Psoas muscle (tissue), 7 donors: ENCODE measurements at regions not wholly inside any gene's neighbourhood (a gene's known extent, or its start where the extent isn't known, plus 50 kb on each side); places are given as distances from the start of the nearest gene placed in this dataset.

Source experiments
- ATAC-seq, 4 donors: fragments of 200-7000 bp; cut with Tn5 transposase; one replicate each; pipeline ENCODE4 v1.9.1; 2020; ENCODE audit warnings: moderate library complexity in 3 of 4, mild to moderate bottlenecking in 2 of 4
- DNase-seq, 2 donors: peaks; one replicate each; pipeline ENCODE4 v3.0.0-alpha.2; 2020
- H3K27ac ChIP-seq: fragments of 200-600 bp; one replicate; pipeline ENCODE4 v1.8.0; 2022
- H3K27me3 ChIP-seq, 3 donors: fragments of 200-600 bp in 1 of 3; one replicate each; pipeline versions ENCODE4 v1.6.1 to v1.8.0; 2013 to 2022; ENCODE audit warnings: low read length in 2 of 3, mild to moderate bottlenecking in 2 of 3, moderate library complexity in 1 of 3; ENCODE audit not compliant: insufficient read depth in 3 of 3
- H3K36me3 ChIP-seq, 2 donors: fragments of 200-600 bp in 1 of 2; one replicate each; pipeline versions ENCODE4 v1.6.1 to v1.8.0; 2013 to 2022; ENCODE audit warnings: low read depth in 1 of 2, mild to moderate bottlenecking in 1 of 2, moderate library complexity in 1 of 2; ENCODE audit not compliant: insufficient read depth in 1 of 2
- H3K4me1 ChIP-seq: fragments of 200-600 bp; one replicate; pipeline ENCODE4 v1.8.0; 2022
- H3K4me3 ChIP-seq: fragments of 200-600 bp; one replicate; pipeline ENCODE4 v1.8.0; 2022; ENCODE audit warnings: mild to moderate bottlenecking
- H3K9me3 ChIP-seq: fragments of 200-600 bp; one replicate; pipeline ENCODE4 v1.8.0; 2022
- CTCF ChIP-seq: fragments of 200-600 bp; IDR thresholded peaks from one replicate; pipeline ENCODE4 v1.8.0; 2022; ENCODE audit warnings: antibody characterized with exemption
- WGBS, 3 donors: extraction: QIAGEN DNeasy Blood & Tissue Kit; methylation state at CpG; one replicate each; pipeline versions ENCODE4 v1.1.6 to v1.1.7; 2013; 5-methylcytosine and 5-hydroxymethylcytosine counted together
- intact Hi-C, 2 donors: fragments of 100-400 bp; cut with DNase I; formaldehyde crosslinking; loops; one replicate each; pipeline versions ENCODE4 v1.11.0 to v1.14.2; 2022
- donor health status: healthy with polysubstance abuse.
- donor health status: DM: no; HTN: no; CAD: no; lungs with moderate emphysema.
- donor health status: Bipolar disorder and iron deficiency.
- donor health status: healthy.
- donor health status: DM: yes; HTN: yes; CAD: no.
- donor health status: DM: no; HTN: no; CAD: no.
- donor health status: DM: yes; HTN: yes; CAD: no.

GRCh38 chr16:63018581-63019223 lies 982.5 kb upstream of the CDH8 start:
- H3K4me3 ChIP-seq, result no peak overlapping the region
- no peak for DNase-seq
- no peaks in the 10 kb centered on the region for H3K4me1 ChIP-seq
- H3K27ac ChIP-seq, result no peak overlapping the region
- WGBS, 3 donors, result 83 to 91% (median 88%) methylated on average over 7 of the region's 7 CpGs
- TF ChIP-seq CTCF, result no peak
- intact Hi-C loops, result no loop called here
- no peaks in the 10 kb centered on the region for H3K9me3 ChIP-seq
- no peaks in the 10 kb centered on the region for H3K36me3 ChIP-seq
- H3K27me3 ChIP-seq, result no peaks in the 10 kb centered on the region
- ATAC-seq, result no peak

GRCh38 chr16:63008688-63009087 lies 972.5 kb upstream of the CDH8 start:
- H3K4me3 ChIP-seq, result no peak overlapping the region
- DNase-seq (no peak), ATAC-seq (no peak)
- H3K9me3 ChIP-seq, result no peaks in the 10 kb centered on the region
- H3K4me1 ChIP-seq, result no peaks in the 10 kb centered on the region
- no peaks in the 10 kb centered on the region for H3K27me3 ChIP-seq
- no peak overlapping the region for H3K27ac ChIP-seq
- no peaks in the 10 kb centered on the region for H3K36me3 ChIP-seq
- TF ChIP-seq CTCF, result no peak
- intact Hi-C loops, result no loop called here

- DNase-seq (no peak), ATAC-seq (no peak)
- Histone ChIP-seq H3K27ac (no peak overlapping the region), H3K27me3 (no peaks in the 10 kb centered on the region), H3K4me1 (no peaks in the 10 kb centered on the region), H3K9me3 (no peaks in the 10 kb centered on the region), H3K4me3 (no peak overlapping the region), H3K36me3 (no peaks in the 10 kb centered on the region)
- WGBS, 3 donors, result 34 to 36% (median 35%) methylated on average over 3 of the region's 3 CpGs
- no peak for TF ChIP-seq CTCF
- intact Hi-C loops, result no loop called here
Observed at GRCh38 chr16:63005356-63005755, 969.1 kb upstream of the CDH8 start.

- Histone ChIP-seq H3K4me1 (no peaks in the 10 kb centered on the region), H3K27me3 (no peaks in the 10 kb centered on the region), H3K9me3 (peaks cover 4% of the 10 kb centered on the region), H3K27ac (no peak overlapping the region), H3K4me3 (no peak overlapping the region), H3K36me3 (no peaks in the 10 kb centered on the region)
- no peak for TF ChIP-seq CTCF
- DNase-seq (no peak), ATAC-seq (no peak)
- WGBS, 3 donors, result 69 to 77% (median 69%) methylated on average over 1 of the region's 1 CpG
- intact Hi-C loops, result no loop called here
Observed at GRCh38 chr16:62989480-62989879, 953.2 kb upstream of the CDH8 start.

GRCh38 chr16:62985722-62986121 lies 949.5 kb upstream of the CDH8 start:
- no peak for ATAC-seq
- WGBS, 3 donors, result 92 to 100% (median 96%) methylated on average over 1 of the region's 1 CpG
- intact Hi-C loops, result no loop called here
- Histone ChIP-seq H3K4me1 (no peaks in the 10 kb centered on the region), H3K9me3 (no peaks in the 10 kb centered on the region), H3K4me3 (no peak overlapping the region), H3K27ac (no peak overlapping the region), H3K36me3 (no peaks in the 10 kb centered on the region), H3K27me3 (no peaks in the 10 kb centered on the region)
- TF ChIP-seq CTCF, result no peak
- no peak for DNase-seq
